ENCODE measurements at regions not wholly inside any gene's neighbourhood (a gene's known extent, or its start where the extent isn't known, plus 50 kb on each side); places are given as distances from the start of the nearest gene placed in this dataset.
"Not testable (repeated sequence)": the region's sequence is repeated elsewhere in the genome, so short reads cannot be mapped to it uniquely, and the experiment has no call there.

- intact Hi-C loops (cut with micrococcal nuclease), result no loop called here
- Histone ChIP-seq H3K4me3 (replicated peaks in 1 of 2; ENCODE audit: low read depth in 1 of 2, low read length in 2 of 2) (no peak overlapping the region), H3K9me3 (ENCODE audit: control insufficient read depth in 1 of 2, insufficient read depth in 1 of 2, low read depth in 1 of 2, low read length in 2 of 2) (peaks cover 4 to 17% of the 10 kb centered on the region in 2 experiments; a peak in 2 of 4 replicates), H3K4me1 (ENCODE audit: control insufficient read depth in 1 of 2, insufficient read depth in 2 of 2, low read length in 2 of 2) (no peaks in the 10 kb centered on the region), H2AFZ (ENCODE audit: low read depth, low read length, poor library complexity, severe bottlenecking) (no peak overlapping the region), H3K27ac (ENCODE audit: low read depth, low read length) (no peak overlapping the region), H3K36me3 (ENCODE audit: control insufficient read depth in 1 of 2, insufficient read depth in 2 of 2, low read length in 2 of 2) (no peaks in the 10 kb centered on the region), H4K20me1 (ENCODE audit: insufficient read depth) (no peaks in the 10 kb centered on the region), H3K4me2 (ENCODE audit: low read length) (no peak overlapping the region), H3K9ac (ENCODE audit: low read length) (no peak overlapping the region), H3K9me2 (ENCODE audit: insufficient read depth) (no peaks in the 10 kb centered on the region), H3K27me3 (ENCODE audit: insufficient read depth, low read length) (no peaks in the 10 kb centered on the region), H3K79me2 (ENCODE audit: insufficient read depth, low read length) (no peaks in the 10 kb centered on the region)
- ATAC-seq (no peak), DNase-seq (ENCODE audit: low read depth, low spot score) (no peak)
- ChIA-PET POLR2A (no interaction called here), CTCF (no interaction called here), RAD21 (ENCODE audit: low non-redundant PET in 1 of 2, low total read pairs in 2 of 2, uncharacterized antibody in 2 of 2, unreplicated experiment in 2 of 2) (no interaction called here)
- TF ChIP-seq MAX (IDR thresholded peaks at IDR 0.05), result no peak
- TF ChIP-seq POLR2AphosphoS5 (IDR thresholded peaks at IDR 0.05; ENCODE audit: low read depth, low read length), result no peak
- TF ChIP-seq EZH2phosphoT487 (IDR thresholded peaks at IDR 0.05; ENCODE audit: borderline replicate concordance), result no peak
- no peak for TF ChIP-seq EGR1 (IDR thresholded peaks at IDR 0.05; ENCODE audit: low read depth)
- no peak for TF ChIP-seq ZNF274 (IDR thresholded peaks at IDR 0.05; ENCODE audit: low read depth, low read length)
- TF ChIP-seq RAD21 (IDR thresholded peaks at IDR 0.05; ENCODE audit: low read depth), result no peak
- no peak for TF ChIP-seq ZFX (IDR thresholded peaks at IDR 0.05)
- no peak for TF ChIP-seq POLR2A (IDR thresholded peaks at IDR 0.05; ENCODE audit: borderline replicate concordance, extremely low read depth, insufficient read depth, insufficient read length)
- TF ChIP-seq TCF7L2 (IDR thresholded peaks at IDR 0.05; ENCODE audit: borderline replicate concordance, extremely low read depth, insufficient read depth, insufficient read length), result no peak
- BruUV-seq (replicated peaks), result no TSS peak
Measured at GRCh38 chr12:24505366-24506015, 443.4 kb downstream of the BCAT1 start.

- H3K79me2 ChIP-seq (ENCODE audit: insufficient read depth, low read length); H3K36me3 ChIP-seq (ENCODE audit: control insufficient read depth in 1 of 2, insufficient read depth in 2 of 2, low read length in 2 of 2); H4K20me1 ChIP-seq (ENCODE audit: insufficient read depth); H3K4me1 ChIP-seq (ENCODE audit: control insufficient read depth in 1 of 2, insufficient read depth in 2 of 2, low read length in 2 of 2); H2AFZ ChIP-seq (ENCODE audit: low read depth, low read length, poor library complexity, severe bottlenecking); H3K4me2 ChIP-seq (ENCODE audit: low read length); RAD21 ChIA-PET (ENCODE audit: low non-redundant PET in 1 of 2, low total read pairs in 2 of 2, uncharacterized antibody in 2 of 2, unreplicated experiment in 2 of 2); H3K27ac ChIP-seq (ENCODE audit: low read depth, low read length); H3K4me3 ChIP-seq (replicated peaks in 1 of 2; ENCODE audit: low read depth in 1 of 2, low read length in 2 of 2); POLR2A ChIA-PET; DNase-seq (ENCODE audit: low read depth, low spot score); intact Hi-C loops (cut with micrococcal nuclease); H3K27me3 ChIP-seq (ENCODE audit: insufficient read depth, low read length); BruUV-seq (replicated peaks); H3K9ac ChIP-seq (ENCODE audit: low read length); ATAC-seq; H3K9me2 ChIP-seq (ENCODE audit: insufficient read depth); CTCF ChIA-PET: not testable (repeated sequence)
- H3K9me3 ChIP-seq (ENCODE audit: control insufficient read depth in 1 of 2, insufficient read depth in 1 of 2, low read depth in 1 of 2, low read length in 2 of 2), result peaks cover 8 to 19% of the 10 kb centered on the region in 2 experiments; a peak in 2 of 4 replicates
Measured at GRCh38 chr12:24503477-24503876, 445.4 kb downstream of the BCAT1 start.

Measured in HCT116 (cell line).